ENCODE measurements at regions not wholly inside any gene's neighbourhood (a gene's known extent, or its start where the extent isn't known, plus 50 kb on each side); places are given as distances from the start of the nearest gene placed in this dataset.

DNA sequence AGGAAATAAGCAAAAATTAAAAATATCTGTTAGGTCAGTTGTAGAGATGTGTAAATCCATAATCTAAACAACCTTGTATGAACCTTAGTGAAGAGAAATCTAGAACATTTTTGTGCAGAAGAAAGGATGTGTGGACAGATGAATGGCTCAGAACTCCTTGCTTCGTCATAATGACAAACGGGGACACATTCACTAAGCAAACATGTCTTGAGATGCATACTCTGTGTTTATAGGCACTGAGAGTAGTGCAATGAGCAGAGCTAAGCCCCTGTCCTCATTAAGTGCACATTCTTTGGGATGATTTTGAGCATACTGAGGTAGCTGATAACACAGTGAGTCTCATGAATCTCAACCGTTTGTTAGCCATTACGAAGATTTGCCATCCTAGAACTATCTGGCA, 360.6 kb upstream of the ANKRD30A start:
- H3K4me1 ChIP-seq (ENCODE audit: control insufficient read depth, insufficient read depth, low read length, poor library complexity, severe bottlenecking): no peaks in the 10 kb centered on the region
- no peaks in the 10 kb centered on the region for H3K4me1 Mint-ChIP-seq
- H3K36me3 Mint-ChIP-seq: no peaks in the 10 kb centered on the region
- H3K27me3 Mint-ChIP-seq: no peaks in the 10 kb centered on the region
- H3K9me3 ChIP-seq (ENCODE audit: control insufficient read depth in 2 of 2, low read length in 2 of 2): no peaks in the 10 kb centered on the region
- no peak overlapping the region for H3K27ac Mint-ChIP-seq
- H3K4me3 Mint-ChIP-seq: no peak overlapping the region
- H3K27ac ChIP-seq (ENCODE audit: insufficient read depth, low read length, poor library complexity, severe bottlenecking): no peak overlapping the region
- ATAC-seq (ENCODE audit: low read depth in 2 of 2) (no peak), DNase-seq (no peak)
- H3K4me3 ChIP-seq (ENCODE audit: low read depth, low read length): no peak overlapping the region
- H3K36me3 ChIP-seq (ENCODE audit: control insufficient read depth, insufficient read depth, low read length): no peaks in the 10 kb centered on the region
- H3K27me3 ChIP-seq (ENCODE audit: control insufficient read depth, insufficient read depth, low read length): no peaks in the 10 kb centered on the region
- H3K9me3 Mint-ChIP-seq: peaks cover 0 to 2% (median 0%) of the 10 kb centered on the region in 7 donors

DNA sequence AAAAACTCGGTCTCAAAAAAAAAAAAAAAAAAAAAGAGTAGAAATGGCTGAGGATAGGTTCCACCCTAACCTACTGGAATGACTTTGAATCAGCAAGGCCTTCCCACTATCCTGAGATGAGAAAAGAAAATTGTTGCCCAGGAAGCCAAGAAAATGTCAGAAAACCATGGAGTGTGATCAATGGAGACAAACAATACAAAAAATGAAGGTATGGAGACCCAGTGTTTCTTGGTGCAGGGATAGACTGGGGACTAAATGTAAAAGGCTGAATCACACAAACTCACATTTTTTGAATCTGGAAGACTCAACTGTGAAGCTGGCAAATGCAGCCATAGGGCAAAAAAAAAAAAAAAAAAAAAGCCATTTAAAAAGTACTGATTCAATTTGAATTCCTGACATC, 364.3 kb upstream of the ANKRD30A start:
- Histone ChIP-seq H3K4me1 (ENCODE audit: control insufficient read depth, insufficient read depth, low read length, poor library complexity, severe bottlenecking) (no peaks in the 10 kb centered on the region), H3K36me3 (ENCODE audit: control insufficient read depth, insufficient read depth, low read length) (no peaks in the 10 kb centered on the region), H3K27me3 (ENCODE audit: control insufficient read depth, insufficient read depth, low read length) (no peaks in the 10 kb centered on the region), H3K9me3 (ENCODE audit: control insufficient read depth in 2 of 2, low read length in 2 of 2) (no peaks in the 10 kb centered on the region), H3K4me3 (ENCODE audit: low read depth, low read length) (no peak overlapping the region), H3K27ac (ENCODE audit: insufficient read depth, low read length, poor library complexity, severe bottlenecking) (no peak overlapping the region)
- Mint-ChIP-seq H3K27ac (no peak overlapping the region), H3K4me3 (peak overlapping the region in 1 of 4 donors; percentile 90), H3K4me1 (no peaks in the 10 kb centered on the region), H3K36me3 (no peaks in the 10 kb centered on the region), H3K27me3 (no peaks in the 10 kb centered on the region), H3K9me3 (peaks cover 0 to 4% (median under 1%) of the 10 kb centered on the region in 7 donors)
- DNase-seq (no peak), ATAC-seq (ENCODE audit: low read depth in 2 of 2) (no peak)

DNA sequence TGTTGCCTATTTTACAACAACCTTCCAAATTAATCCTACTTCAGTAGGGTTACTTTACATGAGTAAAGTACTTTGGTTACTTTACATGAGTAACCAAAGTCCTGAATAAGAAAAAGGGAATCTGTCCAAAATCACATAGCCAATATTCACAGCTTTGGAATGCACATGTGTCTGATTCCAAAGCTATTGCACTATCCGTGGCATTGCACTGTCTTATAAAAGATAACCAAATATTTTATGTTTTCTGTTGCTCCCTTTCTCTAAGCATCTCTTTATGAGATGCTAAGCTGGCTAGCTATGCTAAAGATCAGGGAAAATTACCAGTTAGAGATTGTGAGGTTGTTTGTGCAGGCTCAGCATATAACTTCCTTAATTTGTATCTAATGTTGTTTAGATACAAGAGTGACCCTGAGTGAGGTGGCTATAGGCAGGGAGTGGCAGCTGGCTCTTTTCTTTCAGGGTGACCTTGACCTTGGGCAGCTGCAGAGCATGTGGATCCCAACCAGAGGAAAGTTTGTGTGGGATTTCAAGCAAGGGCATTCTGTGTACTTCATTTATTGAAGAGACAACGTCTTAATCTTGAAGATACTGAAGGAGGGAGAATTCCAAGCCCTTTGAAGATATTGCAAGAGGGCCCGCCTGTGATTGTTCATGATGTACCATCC, 366.1 kb upstream of the ANKRD30A start:
- peaks cover 0 to 8% (median 4%) of the 10 kb centered on the region in 7 donors for H3K9me3 Mint-ChIP-seq

DNA sequence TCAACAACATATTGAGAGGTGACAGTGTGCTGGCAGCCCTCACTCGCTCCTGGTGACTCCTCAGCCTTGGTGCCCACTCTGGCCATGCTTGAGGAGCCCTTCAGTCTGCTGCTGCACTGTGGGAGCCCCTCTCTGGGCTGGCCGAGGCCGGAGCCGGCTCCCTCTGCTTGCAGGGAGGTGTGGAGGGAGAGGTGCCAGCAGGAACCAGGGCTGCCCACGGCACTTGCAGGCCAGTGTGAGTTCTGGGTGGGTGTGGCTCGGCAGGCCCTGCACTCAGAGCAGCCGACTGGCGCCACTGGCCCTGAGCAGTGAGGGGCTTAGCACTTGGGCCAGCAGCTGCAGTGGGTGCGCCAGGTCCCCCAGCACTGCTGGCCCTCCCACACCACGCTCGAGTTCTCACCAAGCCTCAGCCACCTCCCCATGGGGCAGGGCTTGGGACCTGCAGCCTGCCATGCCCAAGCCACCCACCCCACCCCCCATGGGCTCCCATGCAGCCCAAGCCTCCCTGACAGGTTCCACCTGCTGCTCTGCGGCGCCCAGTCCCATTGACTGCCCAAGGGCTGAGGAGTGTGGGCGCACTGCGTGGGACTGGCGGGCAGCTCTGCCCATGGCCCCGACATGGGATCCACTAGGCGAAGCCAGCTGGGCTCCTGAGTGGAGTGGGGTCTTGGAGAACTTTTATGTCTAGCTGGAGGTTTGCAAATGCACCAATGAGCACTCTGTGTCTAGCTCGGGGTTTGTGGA, 377.1 kb upstream of the ANKRD30A start:
- Histone ChIP-seq H3K4me3 (ENCODE audit: low read depth, low read length) (no peak overlapping the region), H3K36me3 (ENCODE audit: control insufficient read depth, insufficient read depth, low read length) (no peaks in the 10 kb centered on the region), H3K9me3 (ENCODE audit: control insufficient read depth in 2 of 2, low read length in 2 of 2) (peaks cover 0 to 4% of the 10 kb centered on the region in 2 experiments), H3K4me1 (ENCODE audit: control insufficient read depth, insufficient read depth, low read length, poor library complexity, severe bottlenecking) (no peaks in the 10 kb centered on the region), H3K27me3 (ENCODE audit: control insufficient read depth, insufficient read depth, low read length) (no peaks in the 10 kb centered on the region), H3K27ac (ENCODE audit: insufficient read depth, low read length, poor library complexity, severe bottlenecking) (no peak overlapping the region)
- Mint-ChIP-seq H3K27me3 (no peaks in the 10 kb centered on the region), H3K36me3 (no peaks in the 10 kb centered on the region), H3K4me3 (no peak overlapping the region), H3K4me1 (no peaks in the 10 kb centered on the region), H3K27ac (no peak overlapping the region), H3K9me3 (peaks cover 2 to 16% (median 7%) of the 10 kb centered on the region in 7 donors)
- ATAC-seq (ENCODE audit: low read depth in 2 of 2): no peak
- no peak for DNase-seq

More for the DNA sequence above, 366.1 kb upstream of the ANKRD30A start:
- Histone ChIP-seq H3K9me3 (ENCODE audit: control insufficient read depth in 2 of 2, low read length in 2 of 2) (no peaks in the 10 kb centered on the region), H3K4me3 (ENCODE audit: low read depth, low read length) (no peak overlapping the region), H3K36me3 (ENCODE audit: control insufficient read depth, insufficient read depth, low read length) (no peaks in the 10 kb centered on the region), H3K27me3 (ENCODE audit: control insufficient read depth, insufficient read depth, low read length) (no peaks in the 10 kb centered on the region), H3K27ac (ENCODE audit: insufficient read depth, low read length, poor library complexity, severe bottlenecking) (no peak overlapping the region), H3K4me1 (ENCODE audit: control insufficient read depth, insufficient read depth, low read length, poor library complexity, severe bottlenecking) (no peaks in the 10 kb centered on the region)
- no peak for DNase-seq
- ATAC-seq (ENCODE audit: low read depth in 2 of 2): no peak
- H3K36me3 Mint-ChIP-seq: no peaks in the 10 kb centered on the region
- no peak overlapping the region for H3K4me3 Mint-ChIP-seq
- no peak overlapping the region for H3K27ac Mint-ChIP-seq
- H3K27me3 Mint-ChIP-seq: no peaks in the 10 kb centered on the region
- no peaks in the 10 kb centered on the region for H3K4me1 Mint-ChIP-seq

DNA sequence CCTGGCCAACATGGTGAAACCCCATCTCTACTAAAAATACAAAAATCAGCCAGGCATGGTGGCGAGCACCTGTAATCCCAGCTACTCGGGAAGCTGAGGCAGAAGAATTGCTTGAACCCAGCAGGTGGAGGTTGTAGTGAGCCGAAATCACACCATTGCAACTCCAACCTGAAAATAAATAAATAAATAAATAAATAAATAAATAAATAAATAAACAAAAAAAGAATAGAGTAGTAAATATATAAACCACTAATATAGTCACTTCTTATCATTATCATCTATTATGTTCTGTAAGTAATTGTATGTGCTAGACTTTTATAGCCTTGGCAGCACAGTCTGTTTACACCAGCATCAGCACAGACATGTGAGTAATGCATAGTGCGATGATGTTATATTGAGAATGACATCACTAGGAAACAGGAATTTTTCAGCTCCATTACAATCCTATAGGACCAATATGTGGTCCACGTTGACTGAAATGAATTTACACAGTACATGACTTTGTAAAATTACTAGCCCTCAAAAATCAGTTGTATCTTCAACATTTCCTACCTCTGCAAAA, 385.4 kb upstream of the ANKRD30A start:
- no peaks in the 10 kb centered on the region for H3K9me3 ChIP-seq (ENCODE audit: control insufficient read depth in 2 of 2, low read length in 2 of 2)
- no peak overlapping the region for H3K27ac Mint-ChIP-seq
- H3K4me3 ChIP-seq (ENCODE audit: low read depth, low read length): no peak overlapping the region
- no peak for ATAC-seq (ENCODE audit: low read depth in 2 of 2)
- no peak for DNase-seq
- H3K27me3 ChIP-seq (ENCODE audit: control insufficient read depth, insufficient read depth, low read length): no peaks in the 10 kb centered on the region
- no peaks in the 10 kb centered on the region for H3K36me3 ChIP-seq (ENCODE audit: control insufficient read depth, insufficient read depth, low read length)
- H3K4me3 Mint-ChIP-seq: no peak overlapping the region
- no peaks in the 10 kb centered on the region for H3K27me3 Mint-ChIP-seq
- no peaks in the 10 kb centered on the region for H3K4me1 Mint-ChIP-seq
- H3K36me3 Mint-ChIP-seq: no peaks in the 10 kb centered on the region
- no peaks in the 10 kb centered on the region for H3K4me1 ChIP-seq (ENCODE audit: control insufficient read depth, insufficient read depth, low read length, poor library complexity, severe bottlenecking)
- H3K27ac ChIP-seq (ENCODE audit: insufficient read depth, low read length, poor library complexity, severe bottlenecking): no peak overlapping the region
- peaks cover 4 to 12% (median 5%) of the 10 kb centered on the region in 7 donors for H3K9me3 Mint-ChIP-seq

DNA sequence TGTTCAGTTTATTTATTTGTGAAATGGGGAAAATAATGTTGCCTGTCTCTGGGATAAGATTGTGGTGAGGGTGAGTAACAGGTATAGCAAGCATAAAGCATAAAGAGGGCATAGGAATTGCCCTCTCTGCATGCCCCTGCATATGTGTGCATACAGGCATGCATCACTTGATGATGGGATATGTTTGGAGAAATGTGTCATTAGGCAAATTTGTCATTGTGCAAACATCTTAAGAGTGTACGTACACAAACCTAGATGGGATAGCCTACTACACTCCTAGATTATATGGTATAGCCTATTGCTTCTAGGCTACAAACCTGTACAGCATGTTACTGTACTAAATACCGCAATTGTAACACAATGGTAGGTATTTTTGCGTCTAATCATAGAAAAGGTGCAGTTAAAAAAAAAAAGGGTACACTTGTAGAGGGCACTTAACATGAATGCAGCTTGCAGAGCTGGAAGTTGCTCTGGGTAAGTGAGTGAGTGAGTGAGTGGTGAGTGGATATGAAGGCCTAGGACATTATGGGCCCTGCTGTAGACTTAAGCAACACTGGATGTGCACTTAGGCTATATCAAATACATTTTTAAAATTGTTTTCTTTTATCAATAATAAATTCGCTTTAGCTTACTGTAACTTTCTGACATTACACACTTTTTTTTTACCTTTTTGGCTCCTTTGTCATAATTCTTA, 386.5 kb upstream of the ANKRD30A start:
- H3K4me1 ChIP-seq (ENCODE audit: control insufficient read depth, insufficient read depth, low read length, poor library complexity, severe bottlenecking): no peaks in the 10 kb centered on the region
- no peaks in the 10 kb centered on the region for H3K27me3 Mint-ChIP-seq
- ATAC-seq (ENCODE audit: low read depth in 2 of 2): no peak

DNA sequence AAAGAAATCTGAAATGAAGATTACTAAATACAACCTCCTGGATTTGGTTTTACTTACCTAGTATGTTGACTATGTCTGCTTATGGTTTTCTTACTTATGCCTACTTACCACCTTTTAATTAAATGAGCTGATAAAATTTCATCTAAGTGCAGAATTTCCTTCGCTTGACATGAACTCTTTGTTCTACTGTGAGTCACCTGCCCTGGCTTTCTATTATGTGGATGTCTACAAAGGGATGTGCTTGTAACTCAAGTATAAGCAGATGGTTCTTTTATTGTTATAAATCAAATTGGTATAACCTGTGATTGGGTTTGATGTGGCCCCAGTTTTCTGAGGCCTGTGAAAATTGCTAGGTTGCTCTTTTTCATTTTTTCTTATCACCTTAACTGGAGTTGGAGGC, 389.1 kb upstream of the ANKRD30A start:
- no peaks in the 10 kb centered on the region for H3K27me3 Mint-ChIP-seq
- Histone ChIP-seq H3K27ac (ENCODE audit: insufficient read depth, low read length, poor library complexity, severe bottlenecking) (no peak overlapping the region), H3K9me3 (ENCODE audit: control insufficient read depth in 2 of 2, low read length in 2 of 2) (no peaks in the 10 kb centered on the region), H3K4me1 (ENCODE audit: control insufficient read depth, insufficient read depth, low read length, poor library complexity, severe bottlenecking) (no peaks in the 10 kb centered on the region), H3K27me3 (ENCODE audit: control insufficient read depth, insufficient read depth, low read length) (no peaks in the 10 kb centered on the region), H3K4me3 (ENCODE audit: low read depth, low read length) (no peak overlapping the region), H3K36me3 (ENCODE audit: control insufficient read depth, insufficient read depth, low read length) (no peaks in the 10 kb centered on the region)
- DNase-seq (no peak), ATAC-seq (ENCODE audit: low read depth in 2 of 2) (no peak)
- H3K27ac Mint-ChIP-seq: no peak overlapping the region
- H3K9me3 Mint-ChIP-seq: peaks cover 5 to 11% (median 10%) of the 10 kb centered on the region in 7 donors
- no peak overlapping the region for H3K4me3 Mint-ChIP-seq
- no peaks in the 10 kb centered on the region for H3K4me1 Mint-ChIP-seq
- no peaks in the 10 kb centered on the region for H3K36me3 Mint-ChIP-seq

More for the DNA sequence above, 386.5 kb upstream of the ANKRD30A start:
- Mint-ChIP-seq H3K4me3 (no peak overlapping the region), H3K27ac (no peak overlapping the region), H3K4me1 (no peaks in the 10 kb centered on the region), H3K36me3 (no peaks in the 10 kb centered on the region), H3K9me3 (peaks cover 4 to 8% (median 5%) of the 10 kb centered on the region in 7 donors)
- H3K4me3 ChIP-seq (ENCODE audit: low read depth, low read length): no peak overlapping the region
- no peaks in the 10 kb centered on the region for H3K36me3 ChIP-seq (ENCODE audit: control insufficient read depth, insufficient read depth, low read length)
- no peaks in the 10 kb centered on the region for H3K27me3 ChIP-seq (ENCODE audit: control insufficient read depth, insufficient read depth, low read length)
- H3K9me3 ChIP-seq (ENCODE audit: control insufficient read depth in 2 of 2, low read length in 2 of 2): no peaks in the 10 kb centered on the region
- no peak for DNase-seq
- H3K27ac ChIP-seq (ENCODE audit: insufficient read depth, low read length, poor library complexity, severe bottlenecking): no peak overlapping the region
